ENCODE measurements at regions not wholly inside any gene's neighbourhood (a gene's known extent, or its start where the extent isn't known, plus 50 kb on each side); places are given as distances from the start of the nearest gene placed in this dataset.

DNA sequence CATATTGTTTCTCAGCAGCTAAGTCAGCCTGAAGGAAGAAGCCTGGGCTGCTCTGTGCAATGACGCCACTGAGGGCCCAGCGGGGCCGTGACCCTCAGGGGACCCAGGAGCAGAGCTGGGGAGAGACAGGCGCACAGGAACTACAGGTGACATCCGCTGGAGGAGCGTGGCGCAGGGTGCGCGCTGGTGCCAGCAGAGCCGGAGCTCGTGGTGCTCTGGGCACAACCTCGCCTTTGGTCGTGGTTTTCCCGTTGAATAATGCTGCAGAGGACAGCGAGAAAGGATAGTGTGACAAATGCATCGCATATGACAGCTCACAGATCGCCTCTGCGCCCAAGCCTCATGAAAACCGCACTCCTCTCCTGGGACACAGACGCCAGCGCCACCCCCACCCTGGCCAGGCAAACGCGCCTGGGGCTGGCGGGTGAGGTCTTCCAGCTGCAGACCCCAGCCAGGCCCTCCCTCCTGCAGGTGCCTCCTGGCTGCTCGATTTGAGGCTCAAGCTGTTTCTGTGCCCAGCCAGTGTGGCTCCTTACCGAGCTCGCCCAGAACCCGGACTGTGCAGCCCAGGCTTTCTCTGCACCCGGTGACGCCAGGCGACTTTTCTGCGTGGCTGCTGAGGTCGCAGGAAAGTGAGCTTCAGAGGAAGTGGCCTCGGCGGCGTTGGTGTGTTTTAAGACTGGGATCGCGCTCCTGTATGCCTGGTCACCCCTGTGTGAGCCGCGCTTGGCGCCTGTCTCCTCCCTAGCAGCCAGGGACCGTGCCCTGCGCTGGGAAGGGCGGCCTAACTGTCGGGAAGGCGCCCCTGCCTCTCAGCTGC, 583.1 kb upstream of the HS6ST1 start:
- DNase-seq (ENCODE audit: low spot score): no peak

- DNase-seq (ENCODE audit: low spot score): no peak
These were observed 585.0 kb upstream of the HS6ST1 start for GRCh38 chr2:128903637-128904036.

DNA sequence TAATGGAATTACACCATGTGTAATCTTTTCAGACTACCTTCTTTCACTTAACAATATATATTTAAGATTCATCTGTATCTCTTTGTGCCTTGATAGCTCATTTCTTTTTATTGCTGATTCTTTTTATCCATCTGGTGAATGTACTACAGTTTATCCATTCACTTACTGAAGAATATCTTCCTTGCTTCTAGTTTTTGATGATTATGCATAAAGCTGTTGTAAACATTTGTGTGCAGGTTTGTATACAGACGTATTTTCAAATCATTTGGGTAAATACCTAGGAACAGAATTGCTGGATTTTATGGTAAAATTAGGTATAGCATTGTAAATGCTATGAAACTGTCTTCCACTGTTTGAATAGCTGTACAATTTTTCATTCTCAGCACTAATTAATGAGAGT, 592.6 kb upstream of the HS6ST1 start:
- DNase-seq (ENCODE audit: low spot score): no peak

GRCh38 chr2:128914320-128914719, 595.7 kb upstream of the HS6ST1 start:
- DNase-seq (ENCODE audit: low spot score): no peak

DNA sequence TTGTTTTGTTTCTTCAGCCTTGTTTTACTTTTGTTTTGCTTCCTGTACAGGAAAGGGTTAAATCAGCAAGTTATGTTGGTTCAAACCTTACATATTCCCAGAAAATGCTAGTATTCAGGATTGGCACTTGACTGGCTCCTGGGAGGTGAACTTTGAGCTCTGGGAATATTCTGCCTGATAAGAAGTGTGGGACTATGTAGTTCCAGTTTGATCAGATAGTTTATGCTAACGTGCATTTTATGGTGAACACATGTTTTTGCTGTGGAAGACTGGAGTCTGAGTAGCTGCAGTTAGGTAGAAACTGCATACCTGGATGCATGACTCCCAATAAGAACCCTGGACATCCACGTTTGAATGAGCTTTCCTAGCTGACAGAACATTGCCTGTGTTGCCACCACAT, 603.1 kb upstream of the HS6ST1 start:
- DNase-seq (ENCODE audit: low spot score): no peak

- no peak for DNase-seq (ENCODE audit: low spot score)
These were observed 603.5 kb upstream of the HS6ST1 start for GRCh38 chr2:128922154-128922553.

DNA sequence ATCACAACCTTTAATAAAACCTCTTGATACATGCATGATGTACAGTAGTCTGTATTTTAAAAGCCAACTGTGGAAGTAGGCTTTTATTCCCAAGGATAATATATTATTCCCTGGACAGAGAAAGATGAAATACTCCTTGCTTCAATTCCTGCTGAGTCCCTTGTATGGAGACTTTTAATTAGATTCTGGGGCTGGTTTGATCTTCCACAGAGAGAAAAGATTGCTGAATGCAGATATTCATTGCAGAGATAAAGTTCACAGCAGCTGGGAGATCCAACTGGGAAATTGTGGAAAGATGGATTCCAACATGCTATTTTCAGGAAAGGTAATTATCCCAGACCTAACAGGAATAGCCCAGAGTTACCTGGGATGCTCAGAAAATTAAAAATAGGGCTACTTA, 607.0 kb upstream of the HS6ST1 start:
- DNase-seq (ENCODE audit: low spot score): no peak

- no peak for DNase-seq (ENCODE audit: low spot score)
These were observed 611.4 kb upstream of the HS6ST1 start for GRCh38 chr2:128930101-128930500.

DNA sequence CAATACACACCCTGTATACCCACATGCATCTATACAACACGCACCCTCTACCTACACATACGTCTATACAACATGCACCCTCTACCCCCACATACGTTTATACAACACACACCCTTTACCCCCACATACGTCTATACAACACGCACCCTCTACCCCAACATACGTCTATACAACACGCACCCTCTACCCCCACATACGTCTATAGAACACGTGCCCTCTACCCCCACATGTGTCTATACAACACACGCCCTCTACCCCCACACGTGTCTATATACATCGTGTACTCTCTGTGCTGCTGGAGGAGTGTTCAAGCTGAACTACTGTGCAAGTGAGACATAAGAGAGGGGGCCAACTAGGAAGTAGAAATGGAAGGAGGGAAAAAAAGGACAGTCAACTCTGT, 621.7 kb upstream of the HS6ST1 start:
- no peak for DNase-seq (ENCODE audit: low spot score)

DNA sequence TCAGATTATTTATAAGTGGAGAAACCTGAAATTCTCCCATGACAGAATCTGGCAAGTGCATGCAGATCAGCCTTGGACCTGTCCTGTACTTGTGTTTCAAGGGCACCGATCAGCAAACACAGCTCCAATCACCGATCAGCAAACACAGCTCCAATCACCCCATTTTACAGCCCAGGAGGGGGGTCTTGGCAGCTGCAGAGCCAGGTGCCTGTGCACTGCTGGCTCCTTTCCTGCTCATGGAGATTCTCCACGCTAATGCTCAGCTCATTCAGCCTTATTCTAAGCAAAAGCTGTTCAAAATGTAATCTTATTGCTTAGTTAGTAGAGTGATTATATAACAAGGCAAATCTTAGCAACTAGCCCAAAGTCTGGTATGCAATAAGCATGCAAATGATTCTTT, 623.1 kb upstream of the HS6ST1 start:
- no peak for DNase-seq (ENCODE audit: low spot score)

DNA sequence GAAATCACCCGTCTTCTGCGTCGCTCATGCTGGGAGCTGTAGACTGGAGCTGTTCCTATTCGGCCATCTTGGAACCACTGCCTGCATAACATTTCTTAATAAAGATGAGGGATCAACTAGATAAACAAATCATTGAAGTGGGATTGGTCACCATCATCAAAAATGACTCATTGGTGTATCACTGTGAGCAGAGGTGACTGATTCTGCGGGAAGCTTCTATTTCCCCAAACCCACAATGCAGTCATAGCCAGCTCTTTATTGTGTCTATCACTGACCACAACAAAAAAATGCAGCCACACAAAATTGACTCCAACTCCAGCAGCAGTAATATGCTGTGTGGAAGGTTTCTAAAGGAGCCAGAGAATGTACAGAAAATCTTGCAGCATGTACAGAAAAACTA, 630.7 kb upstream of the HS6ST1 start:
- DNase-seq (ENCODE audit: low spot score): no peak

- DNase-seq (ENCODE audit: low spot score): no peak
These were observed 632.1 kb upstream of the HS6ST1 start for GRCh38 chr2:128950758-128951157.

GRCh38 chr2:128958241-128958640, 639.6 kb upstream of the HS6ST1 start:
- no peak for DNase-seq (ENCODE audit: low spot score)

DNA sequence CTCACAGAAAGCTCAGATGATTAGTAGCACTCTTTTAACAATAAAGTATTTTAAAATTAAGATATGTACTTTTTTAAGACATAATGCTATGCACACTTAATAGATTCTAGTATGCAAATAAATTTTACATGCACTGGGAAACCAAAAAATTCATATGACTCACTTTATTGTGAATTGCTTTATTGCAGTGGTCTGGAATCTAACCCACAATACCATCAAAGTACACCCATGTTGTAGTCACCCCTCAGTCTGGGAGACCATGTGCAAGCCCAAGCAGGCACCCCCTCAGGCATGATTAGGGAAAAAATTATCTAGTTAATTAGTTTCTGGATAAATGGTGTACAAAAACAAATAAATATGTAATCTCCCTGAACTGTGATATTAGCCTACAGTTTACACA, 649.0 kb upstream of the HS6ST1 start:
- DNase-seq (ENCODE audit: low spot score): no peak

DNA sequence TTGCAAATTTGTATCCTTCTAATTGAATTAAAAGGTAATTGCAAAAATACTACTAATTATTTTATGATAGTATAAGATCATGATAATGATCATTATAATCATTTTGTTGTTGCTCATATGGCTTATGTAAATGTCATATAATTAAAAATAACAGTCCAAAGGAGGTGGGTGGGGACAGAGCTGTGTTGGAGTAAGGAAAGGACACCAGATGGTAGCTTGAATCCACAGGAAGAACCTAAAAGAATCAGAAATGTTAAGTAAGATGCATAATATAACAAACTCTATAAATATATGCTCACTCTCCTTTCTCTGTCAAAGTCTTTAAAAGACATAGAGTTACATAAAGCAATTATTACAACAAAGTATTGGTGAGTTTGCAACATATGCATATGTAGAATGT, 650.7 kb upstream of the HS6ST1 start:
- DNase-seq (ENCODE audit: low spot score): no peak

DNA sequence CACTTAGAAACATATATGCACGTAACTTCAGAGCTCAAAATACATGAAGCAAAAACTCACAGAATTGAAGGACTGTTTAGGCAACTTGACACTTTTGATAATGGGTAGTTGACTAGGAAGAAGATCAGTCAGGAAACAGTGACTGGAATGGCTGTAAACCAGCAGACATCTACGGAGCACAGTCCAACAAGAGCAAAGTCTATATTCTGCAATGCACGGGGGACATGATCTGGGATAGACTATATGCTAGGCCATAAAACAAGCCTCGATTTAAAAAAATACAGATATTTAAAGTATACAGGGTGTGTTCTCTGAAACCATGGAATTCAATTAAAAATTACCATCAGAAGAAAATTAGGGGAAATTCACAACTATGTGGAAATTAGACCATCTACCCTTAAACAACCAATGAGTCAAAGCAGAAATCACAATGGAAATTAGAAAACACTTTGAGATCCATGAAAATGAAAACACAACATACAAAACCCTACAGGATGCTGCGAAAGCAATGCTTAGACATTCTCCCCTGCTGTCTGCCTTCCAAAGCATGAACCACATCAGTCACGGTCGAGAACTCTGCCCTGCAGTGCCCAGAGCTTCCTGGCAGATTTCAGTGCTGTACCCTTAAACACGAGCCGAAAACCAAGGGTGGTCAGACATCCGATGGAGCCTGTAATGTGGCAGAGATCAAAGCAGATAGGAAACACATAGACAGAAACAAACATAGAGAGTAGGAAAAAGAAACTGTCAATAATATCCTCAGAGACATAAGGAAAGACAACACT, 651.9 kb upstream of the HS6ST1 start:
- no peak for DNase-seq (ENCODE audit: low spot score)

DNA sequence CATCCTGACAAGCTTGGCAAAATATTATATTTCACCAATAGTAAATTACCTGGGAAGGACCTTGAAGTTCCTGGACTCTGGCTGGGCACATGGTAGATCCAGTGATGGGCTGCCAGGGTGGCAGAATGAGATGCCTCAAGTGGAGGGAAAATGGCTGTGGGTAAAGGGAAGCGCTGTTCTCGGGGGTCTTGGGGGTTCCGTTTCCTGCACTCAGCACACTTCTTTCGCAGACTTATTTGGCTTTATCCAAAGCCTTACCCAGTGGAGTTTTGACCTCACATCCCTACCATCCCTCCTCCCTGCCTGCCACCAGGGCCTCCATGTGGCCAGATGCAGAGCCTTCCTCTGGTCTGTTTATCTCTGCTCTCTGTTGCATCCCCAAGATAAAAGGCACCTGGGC, 654.9 kb upstream of the HS6ST1 start:
- no peak for DNase-seq (ENCODE audit: low spot score)

- DNase-seq (ENCODE audit: low spot score): no peak
These were observed 659.5 kb upstream of the HS6ST1 start for GRCh38 chr2:128978212-128978611.

DNA sequence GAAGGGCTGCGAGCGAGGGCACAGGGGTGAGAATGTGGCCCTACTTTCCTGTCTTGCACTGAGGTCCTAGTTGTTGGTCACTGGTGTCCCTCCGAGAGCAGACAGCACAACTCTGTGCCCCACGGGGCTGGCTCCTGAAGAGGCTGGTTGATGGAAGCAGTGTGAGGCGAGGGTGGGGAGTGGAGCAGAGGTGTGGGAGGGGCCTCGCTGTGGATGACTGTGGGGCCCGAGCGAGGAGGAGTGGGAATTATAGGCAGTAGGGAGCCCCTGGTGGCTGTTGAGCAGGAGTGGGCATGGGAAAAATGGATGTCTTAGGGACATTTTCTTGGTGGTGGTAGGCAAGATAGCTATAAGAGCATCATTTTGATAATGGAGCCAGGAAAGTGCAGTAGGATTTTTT, 660.5 kb upstream of the HS6ST1 start:
- no peak for DNase-seq (ENCODE audit: low spot score)

DNA sequence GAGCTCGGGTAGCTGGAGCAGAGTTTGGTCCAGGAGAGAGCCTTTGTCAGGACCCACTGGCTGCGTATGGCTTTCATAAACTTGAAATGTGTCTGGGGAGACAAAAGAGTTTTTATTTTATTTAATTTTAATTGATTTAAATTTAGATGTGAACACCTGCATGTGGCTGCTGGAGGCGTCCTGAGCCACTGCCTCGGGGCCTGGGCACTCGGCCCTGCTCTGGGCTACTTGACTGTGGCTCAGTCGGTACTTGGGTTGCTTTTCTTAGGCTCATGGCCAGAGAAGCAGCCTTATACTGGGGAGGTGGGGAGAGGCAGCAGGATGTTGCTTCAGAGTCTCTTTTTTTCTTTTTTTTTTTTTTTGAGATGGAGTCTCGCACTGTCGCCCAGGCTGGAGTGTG, 661.8 kb upstream of the HS6ST1 start:
- no peak for DNase-seq (ENCODE audit: low spot score)

GRCh38 chr2:128981353-128981752, 662.7 kb upstream of the HS6ST1 start:
- DNase-seq (ENCODE audit: low spot score): no peak

GRCh38 chr2:128982001-128982400, 663.3 kb upstream of the HS6ST1 start:
- no peak for DNase-seq (ENCODE audit: low spot score)

DNA sequence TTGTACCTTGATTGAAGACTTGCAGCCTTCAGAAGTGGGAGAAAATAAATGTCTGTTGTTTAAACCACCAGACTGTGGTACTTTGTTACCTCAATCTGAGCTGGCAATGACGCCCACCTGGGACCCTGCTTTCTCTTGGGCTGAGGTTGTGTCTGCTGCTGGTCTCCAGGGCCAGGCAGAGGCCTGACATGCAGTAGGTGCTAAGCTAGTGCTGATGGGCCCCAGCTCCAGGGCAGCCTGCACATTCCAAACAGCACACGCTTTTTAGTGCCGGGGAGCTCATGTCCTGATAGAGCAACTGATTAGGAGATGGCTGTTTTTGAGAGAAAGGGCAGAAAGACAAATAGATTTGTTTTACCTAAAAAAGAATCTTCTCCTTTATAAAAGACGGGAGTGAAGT, 664.0 kb upstream of the HS6ST1 start:
- no peak for DNase-seq (ENCODE audit: low spot score)

DNA sequence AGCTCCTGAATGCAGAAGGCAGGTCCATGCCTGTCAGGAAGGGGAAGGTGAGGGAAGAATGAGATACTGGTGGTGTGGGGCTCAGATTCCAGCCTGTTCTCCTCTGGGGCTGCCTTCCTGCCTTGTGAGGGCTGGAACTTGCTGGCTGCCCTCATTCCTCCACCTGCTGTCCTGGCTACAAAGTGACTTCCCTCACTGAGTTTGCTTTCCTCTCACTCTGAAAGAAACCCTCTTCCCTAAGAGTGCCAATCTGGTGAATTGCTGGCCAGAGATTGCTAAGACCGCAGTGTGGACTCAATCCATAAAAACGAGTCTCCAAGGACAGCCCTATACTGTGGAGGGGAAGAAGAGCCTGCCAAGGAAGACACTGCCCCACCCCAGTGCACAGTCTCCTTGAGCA, 664.4 kb upstream of the HS6ST1 start:
- DNase-seq (ENCODE audit: low spot score): no peak

Data from HuH-7.5 (cell line).